RWPE2 (cell line): ENCODE measurements at regions not wholly inside any gene's neighbourhood (a gene's known extent, or its start where the extent isn't known, plus 50 kb on each side); places are given as distances from the start of the nearest gene placed in this dataset.
"Not testable (repeated sequence)": the region's sequence is repeated elsewhere in the genome, so short reads cannot be mapped to it uniquely, and the experiment has no call there.

Experiments used
- ATAC-seq: fragments of 200-7000 bp; cut with Tn5 transposase; 3 replicates; pipeline ENCODE4 v1.9.1; 2021; ENCODE audit warnings: low read depth
- DNase-seq: peaks from one replicate; pipeline ENCODE4 v3.0.0-alpha.2; 2020; ENCODE audit warnings: low spot score
- H3K27ac ChIP-seq: fragments of 450-650 bp; 2 replicates; pipeline ENCODE4 v1.5.1; 2017; ENCODE audit warnings: mild to moderate bottlenecking; ENCODE audit not compliant: poor library complexity, severe bottlenecking
- H3K27me3 ChIP-seq: fragments of 250-450 bp; sonication (Bioruptor Pico); 2 replicates; pipeline ENCODE4 v1.5.1; 2021; ENCODE audit warnings: mild to moderate bottlenecking, moderate library complexity; ENCODE audit not compliant: insufficient read depth, poor library complexity, severe bottlenecking
- H3K36me3 ChIP-seq: fragments of 250-450 bp; sonication (Bioruptor Pico); 2 replicates; pipeline ENCODE4 v1.5.1; 2020; ENCODE audit warnings: low read depth, mild to moderate bottlenecking, moderate library complexity
- H3K4me1 ChIP-seq: fragments of 250-450 bp; sonication (Bioruptor Pico); 2 replicates; pipeline ENCODE4 v1.5.1; 2021; ENCODE audit warnings: mild to moderate bottlenecking, moderate library complexity; ENCODE audit not compliant: insufficient read depth, poor library complexity, severe bottlenecking
- H3K4me3 ChIP-seq: fragments of 250-450 bp; sonication (Bioruptor Pico); 2 replicates; pipeline ENCODE4 v1.5.1; 2021; ENCODE audit warnings: mild to moderate bottlenecking, moderate library complexity; ENCODE audit not compliant: severe bottlenecking
- H3K9me3 ChIP-seq: fragments of 250-450 bp; sonication (Bioruptor Pico); 2 replicates; pipeline ENCODE4 v1.5.1; 2021; ENCODE audit warnings: mild to moderate bottlenecking, moderate library complexity; ENCODE audit not compliant: severe bottlenecking
- TF ChIP-seq, protein P1 (sequence below): fragments of 450-650 bp; IDR thresholded peaks from one replicate; pipeline ENCODE4 v1.5.1; 2017; ENCODE audit warnings: mild to moderate bottlenecking, moderate library complexity; ENCODE audit not compliant: poor library complexity, severe bottlenecking

DNA sequence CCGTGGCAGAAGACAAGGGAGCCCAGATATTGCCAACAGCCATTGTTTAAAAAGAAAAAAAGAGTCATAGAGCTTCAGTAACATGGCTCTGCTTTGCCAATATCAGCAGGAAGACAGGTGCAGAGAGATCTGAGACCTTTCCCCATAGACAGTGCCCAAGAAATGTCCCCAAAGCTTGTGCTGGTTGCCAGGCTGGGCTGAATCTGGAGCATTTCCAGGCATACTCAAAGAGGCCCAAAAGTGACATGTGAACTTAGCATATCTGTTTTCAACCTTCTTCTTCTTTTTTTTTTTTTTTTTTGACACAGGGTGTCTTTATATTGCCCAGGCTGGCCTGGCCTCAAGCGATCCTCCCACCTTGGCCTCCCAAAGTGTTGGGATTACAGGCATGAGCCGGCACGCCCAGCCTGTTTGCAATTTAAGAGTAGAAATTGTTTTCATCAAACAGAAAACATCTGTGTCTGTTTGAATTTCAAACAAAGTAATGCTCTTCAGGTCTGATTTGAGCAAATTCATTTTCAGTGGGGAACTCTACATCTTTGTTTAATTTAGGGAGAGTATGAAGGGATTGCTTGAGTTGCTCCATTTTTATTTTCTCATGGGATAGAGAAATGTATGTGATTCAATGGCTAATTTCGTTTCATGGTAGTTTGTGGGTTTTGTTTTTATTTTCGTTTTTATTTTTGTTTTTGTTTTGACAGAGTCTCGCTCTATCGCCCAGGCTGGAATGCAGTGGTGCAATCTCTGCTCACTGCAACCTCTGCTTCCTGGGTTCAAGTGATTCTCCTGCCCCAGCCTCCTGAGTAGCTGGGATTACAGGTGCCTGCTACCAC, 56.6 kb upstream of the RBM47 start:
- H3K9me3 ChIP-seq, result no peaks in the 10 kb centered on the region
- H3K4me1 ChIP-seq, result no peaks in the 10 kb centered on the region
- ATAC-seq (no peak), DNase-seq (no peak)
- TF ChIP-seq, protein P1, sequence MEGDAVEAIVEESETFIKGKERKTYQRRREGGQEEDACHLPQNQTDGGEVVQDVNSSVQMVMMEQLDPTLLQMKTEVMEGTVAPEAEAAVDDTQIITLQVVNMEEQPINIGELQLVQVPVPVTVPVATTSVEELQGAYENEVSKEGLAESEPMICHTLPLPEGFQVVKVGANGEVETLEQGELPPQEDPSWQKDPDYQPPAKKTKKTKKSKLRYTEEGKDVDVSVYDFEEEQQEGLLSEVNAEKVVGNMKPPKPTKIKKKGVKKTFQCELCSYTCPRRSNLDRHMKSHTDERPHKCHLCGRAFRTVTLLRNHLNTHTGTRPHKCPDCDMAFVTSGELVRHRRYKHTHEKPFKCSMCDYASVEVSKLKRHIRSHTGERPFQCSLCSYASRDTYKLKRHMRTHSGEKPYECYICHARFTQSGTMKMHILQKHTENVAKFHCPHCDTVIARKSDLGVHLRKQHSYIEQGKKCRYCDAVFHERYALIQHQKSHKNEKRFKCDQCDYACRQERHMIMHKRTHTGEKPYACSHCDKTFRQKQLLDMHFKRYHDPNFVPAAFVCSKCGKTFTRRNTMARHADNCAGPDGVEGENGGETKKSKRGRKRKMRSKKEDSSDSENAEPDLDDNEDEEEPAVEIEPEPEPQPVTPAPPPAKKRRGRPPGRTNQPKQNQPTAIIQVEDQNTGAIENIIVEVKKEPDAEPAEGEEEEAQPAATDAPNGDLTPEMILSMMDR, result no peak
- no peak overlapping the region for H3K4me3 ChIP-seq
- no peak overlapping the region for H3K27ac ChIP-seq
- no peaks in the 10 kb centered on the region for H3K36me3 ChIP-seq
- no peaks in the 10 kb centered on the region for H3K27me3 ChIP-seq

DNA sequence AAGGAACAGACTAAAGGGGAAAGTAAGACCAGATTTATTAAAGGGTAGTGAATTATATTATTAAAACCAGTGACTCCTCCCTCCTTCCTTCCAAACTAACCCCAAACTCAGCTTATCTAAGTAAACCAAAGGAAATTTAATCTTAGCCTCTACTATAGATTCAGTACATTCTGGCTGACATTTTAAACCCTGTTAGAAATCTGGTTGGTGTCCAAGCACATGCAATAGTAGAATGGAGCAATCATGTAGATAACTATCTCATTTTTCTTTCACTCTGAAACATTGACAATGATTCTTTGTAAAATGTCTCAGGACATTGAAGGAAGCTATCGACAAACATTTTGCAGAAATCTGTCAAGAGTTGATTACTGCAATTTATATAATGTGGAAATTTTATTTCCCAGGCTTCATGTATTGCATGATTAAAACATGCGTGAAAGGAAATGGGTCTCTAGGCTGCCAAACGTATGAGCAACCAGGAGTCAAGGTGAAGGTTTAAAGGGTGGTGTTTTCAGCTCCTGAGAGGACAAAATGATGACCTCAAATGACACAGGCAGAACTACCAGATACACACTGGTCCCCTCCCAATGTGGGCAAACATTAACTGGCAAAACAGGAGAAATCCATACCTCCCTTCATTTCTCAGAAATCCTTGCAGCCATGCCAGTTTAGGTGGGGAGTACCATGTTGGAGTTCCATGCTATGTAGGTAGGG, 58.2 kb upstream of the RBM47 start:
- Histone ChIP-seq H3K27ac (no peak overlapping the region), H3K9me3 (no peaks in the 10 kb centered on the region), H3K4me3 (no peak overlapping the region), H3K27me3 (no peaks in the 10 kb centered on the region), H3K36me3 (no peaks in the 10 kb centered on the region), H3K4me1 (no peaks in the 10 kb centered on the region)
- DNase-seq, result no peak
- TF ChIP-seq, protein P1, result no peak
- no peak for ATAC-seq

DNA sequence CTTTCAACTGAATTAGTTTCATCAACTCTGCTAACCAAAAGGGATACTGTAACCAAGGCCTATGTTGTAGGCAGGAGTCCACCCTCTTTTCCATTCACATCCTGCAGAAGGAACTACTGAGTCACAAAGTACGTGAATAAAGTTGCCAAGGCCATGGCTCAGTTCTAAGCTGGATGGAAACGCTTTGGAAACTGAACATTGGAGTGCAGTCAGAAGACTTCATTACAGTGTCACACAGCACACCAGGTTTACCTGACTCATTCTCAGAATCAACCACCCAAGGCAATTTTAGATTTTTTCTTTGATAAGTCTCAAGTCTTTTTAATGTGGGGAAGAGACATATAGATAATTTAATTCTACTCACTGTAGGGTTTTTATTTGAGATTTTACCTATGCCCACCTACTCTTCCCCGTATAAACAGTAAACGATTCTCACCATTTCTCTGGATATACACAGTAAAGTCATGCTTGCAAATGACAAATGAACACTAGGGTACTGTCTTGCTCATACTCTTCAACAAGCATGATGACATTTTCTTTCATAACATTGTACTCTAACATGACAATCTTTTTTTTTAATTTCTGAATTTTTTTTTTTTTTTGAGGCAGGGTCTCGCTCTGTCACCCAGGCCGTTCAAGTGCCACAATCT, 58.9 kb upstream of the RBM47 start:
- no peak overlapping the region for H3K4me3 ChIP-seq

DNA sequence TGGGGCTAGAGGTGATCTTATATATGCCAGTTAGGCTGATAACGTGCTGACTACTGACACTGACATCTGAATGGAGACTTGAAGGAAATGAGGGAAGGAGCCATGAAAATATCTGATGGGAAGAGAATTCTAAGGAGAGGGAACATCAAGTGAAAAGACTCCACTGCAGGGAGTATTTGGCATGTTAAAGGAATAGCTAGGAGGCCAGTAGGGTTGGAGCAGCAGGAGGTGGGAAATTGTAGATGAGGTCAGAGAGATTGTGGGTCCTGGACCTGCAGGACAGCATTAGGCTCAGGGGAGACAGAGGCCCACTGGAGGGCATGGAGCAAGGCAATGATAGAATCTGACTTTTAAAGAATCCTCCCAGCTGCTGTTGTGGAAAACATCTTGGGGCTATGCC, 55.8 kb upstream of the NSUN7 start:
- Histone ChIP-seq H3K4me3 (no peak overlapping the region), H3K4me1 (no peaks in the 10 kb centered on the region), H3K27me3 (no peaks in the 10 kb centered on the region), H3K27ac (no peak overlapping the region), H3K36me3 (no peaks in the 10 kb centered on the region), H3K9me3 (no peaks in the 10 kb centered on the region)
- DNase-seq, result no peak
- ATAC-seq, result no peak
- TF ChIP-seq, protein P1, result no peak

More for the DNA sequence above, 58.9 kb upstream of the RBM47 start:
- no peaks in the 10 kb centered on the region for H3K27me3 ChIP-seq
- no peaks in the 10 kb centered on the region for H3K9me3 ChIP-seq
- H3K27ac ChIP-seq, result no peak overlapping the region
- TF ChIP-seq, protein P1, result no peak
- DNase-seq, result no peak
- ATAC-seq, result no peak
- H3K36me3 ChIP-seq, result no peaks in the 10 kb centered on the region
- H3K4me1 ChIP-seq, result no peaks in the 10 kb centered on the region

DNA sequence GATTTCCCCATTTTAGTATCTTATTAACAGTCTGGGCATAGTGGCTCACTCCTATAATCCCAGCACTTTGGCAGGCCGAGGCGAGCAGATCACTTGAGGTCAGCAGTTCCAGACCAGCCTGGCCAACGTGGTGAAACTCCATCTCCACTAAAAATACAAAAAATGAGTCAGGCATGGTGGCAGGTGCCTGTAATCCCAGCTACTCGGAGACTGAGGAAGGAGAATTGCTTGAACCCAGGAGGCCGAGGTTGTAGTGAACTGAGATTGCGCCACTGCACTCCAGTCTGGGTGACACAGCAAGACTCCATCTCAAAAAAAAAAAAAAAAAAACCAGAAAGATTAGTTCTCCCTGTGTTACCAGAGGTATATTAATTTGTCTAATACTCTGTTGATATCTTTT, 52.3 kb upstream of the NSUN7 start:
- not testable (repeated sequence) for H3K27ac ChIP-seq, ATAC-seq, H3K4me3 ChIP-seq, H3K9me3 ChIP-seq, H3K36me3 ChIP-seq, H3K27me3 ChIP-seq, DNase-seq, H3K4me1 ChIP-seq
